WTC11 (cell line): ENCODE measurements at regions not wholly inside any gene's neighbourhood (a gene's known extent, or its start where the extent isn't known, plus 50 kb on each side); places are given as distances from the start of the nearest gene placed in this dataset.

Experiments used
- ATAC-seq: fragments of 200-7000 bp; cut with Tn5 transposase; 2 replicates; pipeline ENCODE4 v1.10.0; 2021; ENCODE audit warnings: mild to moderate bottlenecking, moderate library complexity
- CTCF ChIA-PET: fragments of 300-600 bp; sonication (Branson Sonifier 250); formaldehyde crosslinking; loops from one replicate; lab custom pipeline; 2021; ENCODE audit warnings: antibody characterized with exemption; lab: Charles Lee
- POLR2A ChIA-PET: fragments of 350-600 bp; sonication (Branson Sonifier 250); formaldehyde crosslinking; loops from one replicate; lab custom pipeline; 2021; ENCODE audit warnings: antibody characterized with exemption; lab: Charles Lee
- DNase-seq: peaks from one replicate; pipeline ENCODE4 v3.0.0; 2021; ENCODE audit warnings: low spot score
- H3K27ac Mint-ChIP-seq: 2 replicates; pipeline ENCODE4 v1.8.0; 2021; ENCODE audit warnings: mixed read lengths
- H3K27me3 Mint-ChIP-seq: 2 replicates; pipeline ENCODE4 v1.8.0; 2021; ENCODE audit warnings: low read depth, mild to moderate bottlenecking, moderate library complexity, mixed read lengths
- H3K36me3 Mint-ChIP-seq: 2 replicates; pipeline ENCODE4 v1.8.0; 2021; ENCODE audit warnings: mixed read lengths
- H3K4me1 Mint-ChIP-seq: 2 replicates; pipeline ENCODE4 v1.8.0; 2022; ENCODE audit warnings: mixed read lengths
- H3K4me3 Mint-ChIP-seq: 2 replicates; pipeline ENCODE4 v1.8.0; 2021; ENCODE audit warnings: mild to moderate bottlenecking, moderate library complexity, mixed read lengths
- H3K9me3 Mint-ChIP-seq: 2 replicates; pipeline ENCODE4 v1.8.0; 2021; ENCODE audit warnings: mixed read lengths
- AFF4 ChIP-seq: sonication (generic); formaldehyde crosslinking; IDR thresholded peaks from 2 replicates; pipeline ENCODE4 v1.8.1; 2023; ENCODE audit warnings: mild to moderate bottlenecking, missing genetic modification reagents, borderline replicate concordance
- ATF2 ChIP-seq: sonication (generic); formaldehyde crosslinking; IDR thresholded peaks from 2 replicates; pipeline ENCODE4 v1.8.1; 2022; ENCODE audit warnings: low read depth, missing genetic modification reagents, borderline replicate concordance
- ATF6 ChIP-seq: sonication (generic); formaldehyde crosslinking; IDR thresholded peaks from 2 replicates; pipeline ENCODE4 v1.8.1; 2023; ENCODE audit warnings: mild to moderate bottlenecking, missing genetic modification reagents
- CBFB ChIP-seq: sonication (generic); formaldehyde crosslinking; IDR thresholded peaks from 2 replicates; pipeline ENCODE4 v1.8.1; 2022; ENCODE audit warnings: mild to moderate bottlenecking, low read depth, missing genetic modification reagents
- ERG ChIP-seq: fragments of 250-450 bp; sonication (Bioruptor Pico); IDR thresholded peaks from 2 replicates; pipeline ENCODE4 v1.8.0; 2021; ENCODE audit warnings: mild to moderate bottlenecking
- ETV6 ChIP-seq: sonication (generic); formaldehyde crosslinking; IDR thresholded peaks from 2 replicates; pipeline ENCODE4 v1.8.1; 2022; ENCODE audit warnings: mild to moderate bottlenecking, missing genetic modification reagents
- FOXP4 ChIP-seq: sonication (generic); formaldehyde crosslinking; IDR thresholded peaks from 2 replicates; pipeline ENCODE4 v1.8.0; 2022; ENCODE audit warnings: mild to moderate bottlenecking, missing genetic modification reagents
- GABPB1 ChIP-seq: sonication (generic); formaldehyde crosslinking; IDR thresholded peaks from 2 replicates; pipeline ENCODE4 v1.8.1; 2023; ENCODE audit warnings: mild to moderate bottlenecking, missing genetic modification reagents
- MLX ChIP-seq: sonication (generic); formaldehyde crosslinking; IDR thresholded peaks from 2 replicates; pipeline ENCODE4 v1.8.1; 2023; ENCODE audit warnings: mild to moderate bottlenecking, missing genetic modification reagents, moderate library complexity
- NR1H2 ChIP-seq: sonication (generic); formaldehyde crosslinking; IDR thresholded peaks from 2 replicates; pipeline ENCODE4 v1.9.0; 2021; ENCODE audit warnings: mild to moderate bottlenecking, moderate library complexity, missing genetic modification reagents
- NR2C2 ChIP-seq: sonication (generic); formaldehyde crosslinking; IDR thresholded peaks from 2 replicates; pipeline ENCODE4 v1.8.0; 2022; ENCODE audit warnings: mild to moderate bottlenecking, missing genetic modification reagents
- PRRX2 ChIP-seq: fragments of 250-450 bp; sonication (Bioruptor Pico); IDR thresholded peaks from 2 replicates; pipeline ENCODE4 v1.8.0; 2021; ENCODE audit warnings: mild to moderate bottlenecking
- SOX15 ChIP-seq: fragments of 250-450 bp; sonication (Bioruptor Pico); IDR thresholded peaks from 2 replicates; pipeline ENCODE4 v1.9.0; 2021; ENCODE audit warnings: mild to moderate bottlenecking
- TEAD4 ChIP-seq: sonication (generic); formaldehyde crosslinking; IDR thresholded peaks from 2 replicates; pipeline ENCODE4 v1.8.0; 2022; ENCODE audit warnings: mild to moderate bottlenecking, missing genetic modification reagents
- ZBTB21 ChIP-seq: sonication (generic); formaldehyde crosslinking; IDR thresholded peaks from 2 replicates; pipeline ENCODE4 v1.8.1; 2023; ENCODE audit warnings: mild to moderate bottlenecking, missing genetic modification reagents, borderline replicate concordance
- ZNF263 ChIP-seq: sonication (generic); formaldehyde crosslinking; IDR thresholded peaks from 2 replicates; pipeline ENCODE4 v1.8.1; 2022; ENCODE audit warnings: low read depth, mild to moderate bottlenecking, moderate library complexity, missing genetic modification reagents
- ZNF317 ChIP-seq: sonication (generic); formaldehyde crosslinking; IDR thresholded peaks from 2 replicates; pipeline ENCODE4 v1.8.1; 2023; ENCODE audit warnings: low read depth, mild to moderate bottlenecking, moderate library complexity, missing genetic modification reagents, borderline replicate concordance
- ZNF532 ChIP-seq: fragments of 250-450 bp; sonication (Bioruptor Pico); IDR thresholded peaks from 2 replicates; pipeline ENCODE4 v1.9.0; 2021; ENCODE audit warnings: mild to moderate bottlenecking, borderline replicate concordance
- ZSCAN18 ChIP-seq: fragments of 250-450 bp; sonication (Bioruptor Pico); IDR thresholded peaks from 2 replicates; pipeline ENCODE4 v2.1.2; 2022; ENCODE audit warnings: mild to moderate bottlenecking, moderate library complexity

- TF ChIP-seq MLX (CRISPR knock-in tag) (no peak), AFF4 (CRISPR knock-in tag) (no peak), ZNF317 (CRISPR knock-in tag) (no peak), ZSCAN18 (CRISPR knock-in tag) (no peak), TEAD4 (no peak), CBFB (no peak), ATF2 (CRISPR knock-in tag) (no peak), ERG (no peak), NR1H2 (no peak), ETV6 (no peak), ATF6 (CRISPR knock-in tag) (no peak)
Observed at GRCh38 chr9:134217431-134218210, 53.3 kb upstream of the RNU6ATAC start (continued).

- H3K27ac Mint-ChIP-seq, result no peak overlapping the region
- ChIA-PET CTCF (interaction anchor here (0.6 to 3.4 kb wide), 9 partner anchors 10 to 425 kb away, joined by 3 to 13 read pairs (median 3); partner anchors contain the start of gene RNU6ATAC), POLR2A (interaction anchor here (0.6 kb wide), 1 partner anchor 17 kb away, joined by 5 read pairs; no protein-coding TSS in a partner anchor)
- no peaks in the 10 kb centered on the region for H3K27me3 Mint-ChIP-seq
- DNase-seq (no peak), ATAC-seq (no peak)
- peaks cover 17% of the 10 kb centered on the region for H3K4me1 Mint-ChIP-seq
- no peak overlapping the region for H3K4me3 Mint-ChIP-seq
- no peaks in the 10 kb centered on the region for H3K9me3 Mint-ChIP-seq
- no peaks in the 10 kb centered on the region for H3K36me3 Mint-ChIP-seq
- no peak for TF ChIP-seq ZNF263 (CRISPR knock-in tag)
- TF ChIP-seq FOXP4 (CRISPR knock-in tag), result no peak
- no peak for TF ChIP-seq GABPB1
- TF ChIP-seq ZNF532, result no peak
- TF ChIP-seq PRRX2, result no peak
- no peak for TF ChIP-seq ZBTB21 (CRISPR knock-in tag)
- no peak for TF ChIP-seq NR2C2 (CRISPR knock-in tag)
- no peak for TF ChIP-seq SOX15 (CRISPR knock-in tag)
Observed at GRCh38 chr9:134218230-134218629, 53.9 kb upstream of the RNU6ATAC start.
